ENCODE measurements at regions not wholly inside any gene's neighbourhood (a gene's known extent, or its start where the extent isn't known, plus 50 kb on each side); places are given as distances from the start of the nearest gene placed in this dataset.

DNA sequence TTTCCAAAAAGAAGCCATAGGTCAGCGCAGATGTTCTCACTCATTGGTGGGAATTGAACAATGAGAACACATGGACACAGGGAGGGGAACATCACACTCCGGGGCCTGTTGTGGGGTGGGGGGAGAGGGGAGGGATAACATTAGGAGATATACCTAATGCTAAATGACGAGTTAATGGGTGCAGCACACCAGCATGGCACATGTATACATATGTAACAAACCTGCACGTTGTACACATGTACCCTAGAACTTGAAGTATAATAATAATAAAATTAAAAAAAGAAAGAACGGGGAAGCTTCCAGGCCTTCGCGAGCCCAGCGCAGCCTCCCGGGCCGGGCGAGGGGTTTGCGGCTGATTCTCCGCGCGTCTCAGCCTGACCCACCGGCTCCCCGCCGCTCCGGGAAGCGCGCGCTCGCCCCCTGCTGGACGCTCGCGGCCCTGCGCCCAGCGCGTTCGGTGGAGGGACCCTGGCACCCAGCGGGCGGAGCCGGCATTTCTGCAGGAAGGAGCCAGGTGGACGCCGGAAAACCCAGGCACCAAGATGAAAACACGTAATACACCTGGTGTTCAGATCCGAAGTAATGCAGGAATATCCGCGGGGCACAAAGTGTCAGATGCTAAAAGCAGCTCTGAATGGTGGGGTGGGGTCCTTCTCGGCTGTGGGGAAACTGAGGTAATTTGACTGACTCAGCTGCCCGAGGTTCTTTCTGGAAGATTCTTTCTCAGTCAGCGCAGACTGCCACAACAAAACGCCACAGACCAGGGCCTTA lies 67.1 kb upstream of the PPP1R26 start:
- peak; percentile 69 for DNase-seq

- no peak for DNase-seq
Measured at GRCh38 chr9:135413086-135413375, 66.6 kb upstream of the PPP1R26 start.

- no peak for DNase-seq
Measured at GRCh38 chr9:135413461-135413860, 66.1 kb upstream of the PPP1R26 start.

DNA sequence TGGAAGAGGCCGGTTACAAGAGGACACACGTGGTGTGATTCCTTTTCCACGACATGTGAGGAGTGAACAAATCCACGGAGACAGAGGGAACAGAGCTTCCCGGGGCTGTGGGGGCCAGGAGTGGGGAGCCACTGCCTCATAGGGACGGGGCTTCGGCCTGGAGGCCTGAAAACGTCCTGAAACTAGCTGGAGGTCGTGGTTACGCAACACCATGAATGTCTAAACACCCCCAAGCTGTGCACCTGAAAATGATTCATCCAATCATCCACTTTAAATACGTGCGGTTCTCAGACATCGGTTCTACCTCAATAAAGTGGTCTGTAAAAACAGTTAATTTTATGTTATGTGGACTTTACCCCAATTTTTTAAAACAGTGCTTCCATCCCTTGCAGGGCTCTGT lies 65.3 kb upstream of the PPP1R26 start:
- no peak for DNase-seq

DNA sequence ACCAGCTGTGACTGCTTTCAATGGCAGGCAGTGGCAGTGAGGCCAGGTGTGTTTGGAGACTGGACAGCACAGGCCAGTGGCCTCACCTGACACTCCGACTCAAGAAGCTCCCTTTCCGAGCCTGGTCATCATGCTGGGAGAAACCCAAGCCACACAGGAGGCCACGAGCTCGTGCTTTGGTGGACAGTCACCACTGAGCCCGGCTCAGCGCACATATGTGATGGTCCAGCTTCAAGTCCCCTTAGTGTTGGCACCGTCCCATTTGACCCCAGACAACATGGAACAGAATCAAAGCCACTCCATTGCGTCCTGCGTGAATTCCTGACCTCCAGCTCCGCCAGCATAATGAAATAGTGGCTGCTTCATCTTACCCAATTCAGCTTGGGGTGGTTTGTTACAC lies 64.0 kb upstream of the PPP1R26 start:
- no peak for DNase-seq

- DNase-seq, result no peak
Measured at GRCh38 chr9:135416664-135417290, 62.8 kb upstream of the PPP1R26 start.

- no peak for DNase-seq
Measured at GRCh38 chr9:135418161-135418560, 61.4 kb upstream of the PPP1R26 start.

DNA sequence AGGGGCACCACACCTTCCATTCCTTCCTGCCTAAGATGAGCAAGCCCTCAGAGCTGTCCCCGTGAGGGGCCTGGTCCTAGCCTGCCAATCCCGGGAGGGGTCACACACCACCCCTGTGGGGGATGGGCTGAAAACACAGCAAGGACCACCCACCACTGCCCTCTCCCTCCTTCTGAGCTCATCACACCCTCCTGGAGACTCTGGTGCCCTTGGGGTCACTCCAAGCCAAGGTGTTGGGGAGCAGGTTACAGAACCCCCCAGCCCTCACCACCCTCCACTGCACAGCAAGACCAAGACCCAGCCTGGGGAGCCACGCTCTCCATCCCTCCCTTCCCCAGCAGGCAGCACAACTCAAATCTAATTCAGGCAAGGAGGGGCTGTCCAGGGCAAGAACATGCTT lies 60.5 kb upstream of the PPP1R26 start:
- no peak for DNase-seq

DNA sequence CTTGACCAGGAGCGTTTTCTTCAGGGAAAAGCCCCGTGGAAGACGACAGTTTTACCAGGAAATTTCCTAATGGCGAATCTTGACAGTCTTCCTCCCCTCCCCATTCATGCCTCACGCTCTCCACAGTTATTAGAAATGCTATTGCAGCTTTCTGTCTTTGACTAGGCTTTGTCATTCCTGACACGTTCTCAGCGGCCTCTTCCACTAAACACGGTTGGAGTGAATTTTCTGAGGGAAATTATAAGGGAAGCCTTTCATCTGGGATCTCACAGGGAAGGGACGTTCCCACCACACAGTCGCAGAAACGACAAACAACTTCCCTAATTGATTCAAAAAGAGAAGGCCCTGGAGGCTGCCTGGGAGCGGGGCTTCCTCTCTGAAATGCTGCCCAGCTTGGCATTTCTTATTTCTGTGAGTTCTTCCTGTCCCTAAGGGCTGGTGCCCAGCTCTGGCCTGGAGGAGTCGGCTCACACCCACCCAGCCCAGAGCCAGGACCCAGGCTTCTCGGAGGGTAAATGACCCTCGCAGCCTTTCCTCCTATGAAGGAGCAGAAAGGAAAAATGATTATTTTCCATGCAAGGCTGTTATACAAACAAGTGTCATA lies 57.1 kb upstream of the PPP1R26 start:
- DNase-seq, result no peak

DNA sequence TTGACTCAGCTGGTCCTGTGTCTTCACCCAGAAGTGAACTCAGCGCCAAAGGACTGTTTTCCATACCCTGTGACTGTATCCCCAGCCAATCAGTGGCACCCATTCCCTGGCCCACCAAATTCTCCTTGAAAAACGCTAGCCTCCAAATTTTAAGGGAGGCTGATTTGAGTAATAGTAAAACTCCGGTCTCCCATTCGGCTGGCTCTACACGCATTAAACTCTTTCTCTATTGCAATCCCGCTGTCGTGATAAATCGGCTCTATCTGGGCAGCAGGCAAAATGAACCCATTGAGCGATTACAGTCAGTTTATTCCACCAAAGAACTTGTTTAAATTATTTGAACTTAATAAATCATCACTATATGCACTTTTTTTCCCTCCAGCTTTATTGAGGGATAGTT lies 55.9 kb upstream of the PPP1R26 start:
- no peak for DNase-seq

Data from activated naive CD4-positive, alpha-beta T cell treated with Interleukin-2 at 50 U/mL for 16 hours (primary cell).